LNCAP (cell line): ENCODE measurements at regions not wholly inside any gene's neighbourhood (a gene's known extent, or its start where the extent isn't known, plus 50 kb on each side); places are given as distances from the start of the nearest gene placed in this dataset.

ENCODE experiments used
- TF ChIP-seq, protein P1 (sequence below): fragments of 450-650 bp; IDR thresholded peaks from 2 replicates; pipeline ENCODE4 v1.5.1; 2017; ENCODE audit warnings: mild to moderate bottlenecking

- TF ChIP-seq, protein P1, sequence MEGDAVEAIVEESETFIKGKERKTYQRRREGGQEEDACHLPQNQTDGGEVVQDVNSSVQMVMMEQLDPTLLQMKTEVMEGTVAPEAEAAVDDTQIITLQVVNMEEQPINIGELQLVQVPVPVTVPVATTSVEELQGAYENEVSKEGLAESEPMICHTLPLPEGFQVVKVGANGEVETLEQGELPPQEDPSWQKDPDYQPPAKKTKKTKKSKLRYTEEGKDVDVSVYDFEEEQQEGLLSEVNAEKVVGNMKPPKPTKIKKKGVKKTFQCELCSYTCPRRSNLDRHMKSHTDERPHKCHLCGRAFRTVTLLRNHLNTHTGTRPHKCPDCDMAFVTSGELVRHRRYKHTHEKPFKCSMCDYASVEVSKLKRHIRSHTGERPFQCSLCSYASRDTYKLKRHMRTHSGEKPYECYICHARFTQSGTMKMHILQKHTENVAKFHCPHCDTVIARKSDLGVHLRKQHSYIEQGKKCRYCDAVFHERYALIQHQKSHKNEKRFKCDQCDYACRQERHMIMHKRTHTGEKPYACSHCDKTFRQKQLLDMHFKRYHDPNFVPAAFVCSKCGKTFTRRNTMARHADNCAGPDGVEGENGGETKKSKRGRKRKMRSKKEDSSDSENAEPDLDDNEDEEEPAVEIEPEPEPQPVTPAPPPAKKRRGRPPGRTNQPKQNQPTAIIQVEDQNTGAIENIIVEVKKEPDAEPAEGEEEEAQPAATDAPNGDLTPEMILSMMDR = no peak
Measured at GRCh38 chr17:71360301-71360700, 760.5 kb upstream of the SOX9 start.

DNA sequence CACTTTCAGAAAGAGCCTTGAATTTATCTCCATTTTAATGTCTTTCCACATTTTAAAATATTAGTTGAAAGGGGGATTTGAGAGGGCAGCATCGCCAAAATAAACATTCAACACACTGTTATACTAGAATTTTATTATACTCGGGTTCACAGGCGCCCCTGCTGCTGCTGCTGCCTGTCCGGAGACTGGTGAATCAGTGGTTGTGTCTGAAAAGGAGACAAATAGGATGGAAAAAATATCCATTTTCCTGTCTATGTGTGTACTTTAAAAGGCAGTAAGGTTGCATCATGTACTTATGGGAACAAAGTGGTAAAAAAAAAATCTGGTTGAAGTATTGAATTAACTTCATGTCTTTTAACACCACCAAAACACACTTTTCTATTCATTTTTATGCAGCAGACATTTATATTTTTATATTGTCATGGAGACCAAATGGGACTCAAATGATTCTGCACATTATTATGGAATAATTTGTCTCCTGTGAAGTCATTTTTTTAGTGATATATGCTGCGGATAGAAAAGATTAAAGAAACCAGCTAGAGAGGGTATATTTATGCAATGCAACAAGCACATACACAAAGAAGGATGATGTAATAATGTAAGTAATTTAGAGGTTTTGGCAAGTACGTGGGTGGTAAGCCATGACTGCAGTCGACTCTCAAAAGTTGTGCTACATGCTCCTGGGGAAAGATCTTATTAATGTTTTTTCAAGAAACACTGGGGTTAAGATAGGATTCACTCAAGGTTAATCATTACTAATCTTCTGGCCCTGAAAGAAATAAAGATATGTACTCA, 759.0 kb upstream of the SOX9 start:
- TF ChIP-seq, protein P1 = no peak

GRCh38 chr17:71363661-71364060, 757.2 kb upstream of the SOX9 start:
- TF ChIP-seq, protein P1 = no peak

DNA sequence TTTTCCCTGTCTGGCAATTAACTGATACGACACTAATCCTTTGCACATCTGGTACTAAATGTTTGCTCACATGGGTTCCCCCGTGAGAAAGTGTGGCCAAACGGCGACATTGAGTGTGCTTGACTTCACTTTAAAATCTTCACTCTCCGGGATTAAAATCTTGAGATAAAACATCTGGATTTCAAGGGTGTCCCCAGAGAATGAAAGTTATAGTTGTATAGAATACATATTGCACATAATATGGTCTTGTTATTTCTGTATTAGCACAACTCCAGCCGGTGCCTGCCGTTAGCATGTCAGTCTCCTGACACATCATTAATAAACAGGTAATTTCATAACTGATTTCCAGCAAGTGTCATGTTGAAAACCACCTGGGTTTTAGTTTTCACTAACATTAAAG, 749.0 kb upstream of the SOX9 start:
- TF ChIP-seq, protein P1 = no peak

DNA sequence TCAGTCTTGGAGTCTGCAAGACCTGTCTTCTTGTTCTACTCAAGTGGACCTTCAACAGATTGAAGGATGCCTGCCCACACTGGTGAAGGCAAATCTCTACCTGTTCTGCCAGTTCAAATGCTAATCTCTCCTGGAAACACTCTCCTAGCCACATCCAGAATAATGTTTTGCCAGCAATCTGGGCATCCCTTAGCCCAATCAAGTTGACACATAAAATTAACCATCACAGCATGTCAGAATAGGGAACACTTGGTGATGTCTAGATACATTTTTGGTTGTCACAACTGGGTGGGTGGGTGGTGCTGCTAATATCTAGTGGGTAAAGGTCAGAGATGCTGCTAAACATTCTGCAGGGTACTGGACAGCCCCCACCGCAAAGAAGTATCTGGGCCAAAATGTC, 744.9 kb upstream of the SOX9 start:
- TF ChIP-seq, protein P1 = no peak

- TF ChIP-seq, protein P1 = no peak
Measured at GRCh38 chr17:71376933-71377332, 743.9 kb upstream of the SOX9 start.

DNA sequence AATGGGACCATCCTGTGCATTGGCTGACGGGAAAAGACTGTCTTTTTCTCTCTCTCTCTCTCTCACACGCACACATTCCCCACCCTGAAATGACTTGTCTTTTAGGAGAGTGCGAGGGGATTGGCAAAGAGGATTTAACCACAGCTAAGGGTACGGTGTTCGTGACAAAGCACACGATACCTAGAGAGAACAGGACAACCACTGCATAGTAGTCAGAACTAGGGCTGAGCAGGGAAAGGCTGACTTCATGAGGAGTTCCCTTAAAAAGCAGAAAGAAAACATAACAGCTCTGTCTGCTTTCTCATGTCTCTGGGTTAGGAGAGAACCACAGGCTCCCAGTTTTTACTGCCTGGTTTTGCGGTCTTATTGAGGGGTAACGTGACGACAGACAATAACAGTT, 742.8 kb upstream of the SOX9 start:
- TF ChIP-seq, protein P1 = no peak

- TF ChIP-seq, protein P1 = no peak
Measured at GRCh38 chr17:71378741-71379140, 742.1 kb upstream of the SOX9 start.
